ENCODE measurements at regions not wholly inside any gene's neighbourhood (a gene's known extent, or its start where the extent isn't known, plus 50 kb on each side); places are given as distances from the start of the nearest gene placed in this dataset.

DNA sequence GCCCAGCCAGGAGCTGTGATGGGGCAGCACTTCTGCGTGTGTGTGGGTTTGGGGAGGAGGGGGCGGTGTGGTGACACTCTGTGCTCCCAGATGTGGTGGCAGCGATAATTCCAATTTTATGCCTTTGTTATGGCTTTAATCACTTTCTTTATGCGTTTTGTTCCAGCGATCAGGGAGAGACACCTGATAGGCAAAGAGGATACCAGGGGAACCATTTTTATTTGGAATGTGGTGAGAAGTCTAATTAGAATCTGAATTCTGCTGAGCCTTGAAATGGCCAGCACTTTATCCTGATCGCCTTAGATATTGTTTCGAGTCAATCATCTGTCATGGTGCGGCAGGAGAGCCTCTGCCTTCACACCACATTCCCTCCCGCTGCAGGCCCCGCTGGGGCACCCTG lies 79.5 kb downstream of the HIF1AN start:
- no peak overlapping the region for H3K18ac ChIP-seq (ENCODE audit: low read depth, low read length)
- H3K79me1 ChIP-seq (ENCODE audit: low read depth in 1 of 2, low read length in 2 of 2) = no peaks in the 10 kb centered on the region
- peaks cover 30% of the 10 kb centered on the region for H3K27me3 ChIP-seq (ENCODE audit: control insufficient read depth, insufficient read depth, low read length)
- ChIA-PET CTCF (no interaction called here), POLR2A (ENCODE audit: unreplicated experiment) (no interaction called here)
- no peak overlapping the region for H3K4me2 ChIP-seq (ENCODE audit: low read depth, low read length)
- no peak overlapping the region for H4K5ac ChIP-seq (ENCODE audit: low read depth, low read length)
- H3K9ac ChIP-seq (ENCODE audit: low read depth, low read length) = no peak overlapping the region
- no peak for DNase-seq
- no peak overlapping the region for H2BK20ac ChIP-seq (ENCODE audit: low read depth, low read length)
- intact Hi-C loops (cut with micrococcal nuclease) = no loop called here
- 77% methylated on average over 5 of the region's 10 CpGs; no CpG with 5 or more reads in 1 of the 2 experiments for WGBS, 2 experiments (ENCODE audit: extremely low coverage in 2 of 2, insufficient read length in 1 of 2)
- no peak overlapping the region for H2BK15ac ChIP-seq (ENCODE audit: low read depth, low read length)
- in situ Hi-C loops (cut with MboI; ENCODE audit: low sequenced_read_pairs) = no loop called here
- no peak overlapping the region for H2AFZ ChIP-seq (replicated peaks; ENCODE audit: low read length, poor library complexity)
- no peak overlapping the region for H3K56ac ChIP-seq (ENCODE audit: extremely low read depth, insufficient read depth, low read length)
- H3K4me3 ChIP-seq (ENCODE audit: insufficient read depth, low read depth, low read length) = no peak overlapping the region
- H3K27ac ChIP-seq (ENCODE audit: insufficient read depth, low read length) = no peak overlapping the region
- no peak overlapping the region for H3K4ac ChIP-seq (ENCODE audit: low read depth, low read length)
- H2AK9ac ChIP-seq (replicated peaks; ENCODE audit: low read depth, low read length, poor library complexity) = no peak overlapping the region
- no peaks in the 10 kb centered on the region for H3K9me1 ChIP-seq (ENCODE audit: insufficient read depth, low read length)
- no peak overlapping the region for H4K8ac ChIP-seq (ENCODE audit: low read depth in 2 of 2, low read length in 2 of 2)
- BruUV-seq (replicated peaks) = no TSS peak
- H4K91ac ChIP-seq (ENCODE audit: insufficient read depth, low read depth, low read length) = no peak overlapping the region
- no peaks in the 10 kb centered on the region for H3K36me3 ChIP-seq (ENCODE audit: control insufficient read depth, insufficient read depth, low read length)
- H2BK120ac ChIP-seq (ENCODE audit: low read depth, low read length) = no peak overlapping the region
- dilution Hi-C loops (cut with HindIII; ENCODE audit: low sequenced_read_pairs, unreplicated experiment) = no loop called here
- H3K9me3 ChIP-seq (ENCODE audit: control insufficient read depth, insufficient read depth, low read length) = no peaks in the 10 kb centered on the region
- H3K4me1 ChIP-seq (ENCODE audit: control insufficient read depth, insufficient read depth, low read length) = no peaks in the 10 kb centered on the region
- H3K23ac ChIP-seq (ENCODE audit: low read depth, low read length) = no peak overlapping the region
- H2BK5ac ChIP-seq (ENCODE audit: low read depth, low read length, poor library complexity, severe bottlenecking) = no peak overlapping the region
- no peak overlapping the region for H3K14ac ChIP-seq (replicated peaks; ENCODE audit: low read depth, low read length)
- no peak for ATAC-seq (ENCODE audit: low read depth)
- H4K20me1 ChIP-seq (ENCODE audit: insufficient read depth, low read length) = no peaks in the 10 kb centered on the region
- TF ChIP-seq, protein P1, sequence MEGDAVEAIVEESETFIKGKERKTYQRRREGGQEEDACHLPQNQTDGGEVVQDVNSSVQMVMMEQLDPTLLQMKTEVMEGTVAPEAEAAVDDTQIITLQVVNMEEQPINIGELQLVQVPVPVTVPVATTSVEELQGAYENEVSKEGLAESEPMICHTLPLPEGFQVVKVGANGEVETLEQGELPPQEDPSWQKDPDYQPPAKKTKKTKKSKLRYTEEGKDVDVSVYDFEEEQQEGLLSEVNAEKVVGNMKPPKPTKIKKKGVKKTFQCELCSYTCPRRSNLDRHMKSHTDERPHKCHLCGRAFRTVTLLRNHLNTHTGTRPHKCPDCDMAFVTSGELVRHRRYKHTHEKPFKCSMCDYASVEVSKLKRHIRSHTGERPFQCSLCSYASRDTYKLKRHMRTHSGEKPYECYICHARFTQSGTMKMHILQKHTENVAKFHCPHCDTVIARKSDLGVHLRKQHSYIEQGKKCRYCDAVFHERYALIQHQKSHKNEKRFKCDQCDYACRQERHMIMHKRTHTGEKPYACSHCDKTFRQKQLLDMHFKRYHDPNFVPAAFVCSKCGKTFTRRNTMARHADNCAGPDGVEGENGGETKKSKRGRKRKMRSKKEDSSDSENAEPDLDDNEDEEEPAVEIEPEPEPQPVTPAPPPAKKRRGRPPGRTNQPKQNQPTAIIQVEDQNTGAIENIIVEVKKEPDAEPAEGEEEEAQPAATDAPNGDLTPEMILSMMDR (conservative IDR thresholded peaks at IDR 0.05; ENCODE audit: low read depth, low read length) = no peak
- no peak for TF ChIP-seq MXI1 (IDR thresholded peaks at IDR 0.05; ENCODE audit: borderline replicate concordance, low read depth, low read length)
- TF ChIP-seq CEBPB (IDR thresholded peaks at IDR 0.05; ENCODE audit: low read depth, low read length) = no peak
- TF ChIP-seq NFE2L2 (IDR thresholded peaks at IDR 0.05; ENCODE audit: low read depth, low read length) = no peak
- no peak for TF ChIP-seq MAFK (IDR thresholded peaks at IDR 0.05; ENCODE audit: low read depth, low read length)
- no peak for TF ChIP-seq MAZ (IDR thresholded peaks at IDR 0.05; ENCODE audit: borderline replicate concordance, low read depth, low read length)
- TF ChIP-seq FOS (IDR thresholded peaks at IDR 0.05; ENCODE audit: low read depth, low read length) = no peak
- no peak for TF ChIP-seq RCOR1 (IDR thresholded peaks at IDR 0.05; ENCODE audit: insufficient replicate concordance, low read length)
- TF ChIP-seq BHLHE40 (IDR thresholded peaks at IDR 0.05; ENCODE audit: low read depth, low read length) = no peak
- no peak for TF ChIP-seq RAD21 (IDR thresholded peaks at IDR 0.05; ENCODE audit: low read length)
- TF ChIP-seq, protein P2, sequence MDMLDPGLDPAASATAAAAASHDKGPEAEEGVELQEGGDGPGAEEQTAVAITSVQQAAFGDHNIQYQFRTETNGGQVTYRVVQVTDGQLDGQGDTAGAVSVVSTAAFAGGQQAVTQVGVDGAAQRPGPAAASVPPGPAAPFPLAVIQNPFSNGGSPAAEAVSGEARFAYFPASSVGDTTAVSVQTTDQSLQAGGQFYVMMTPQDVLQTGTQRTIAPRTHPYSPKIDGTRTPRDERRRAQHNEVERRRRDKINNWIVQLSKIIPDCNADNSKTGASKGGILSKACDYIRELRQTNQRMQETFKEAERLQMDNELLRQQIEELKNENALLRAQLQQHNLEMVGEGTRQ (IDR thresholded peaks at IDR 0.05; ENCODE audit: low read depth, low read length) = no peak
- TF ChIP-seq POLR2A (IDR thresholded peaks at IDR 0.05; ENCODE audit: low read depth, low read length) = no peak
- no peak for TF ChIP-seq SMC3 (IDR thresholded peaks at IDR 0.05; ENCODE audit: low read depth, low read length)
- no peak for TF ChIP-seq RFX5 (IDR thresholded peaks at IDR 0.05; ENCODE audit: low read depth, low read length)
- no peak for TF ChIP-seq CHD1 (IDR thresholded peaks at IDR 0.05; ENCODE audit: low read depth, low read length)
- TF ChIP-seq ELK1 (IDR thresholded peaks at IDR 0.05; ENCODE audit: borderline replicate concordance, low read depth, low read length) = no peak
- no peak overlapping the region for H2AK5ac ChIP-seq (ENCODE audit: low read depth, low read length)
